Left lung (tissue), 4 donors: ENCODE measurements at regions not wholly inside any gene's neighbourhood (a gene's known extent, or its start where the extent isn't known, plus 50 kb on each side); places are given as distances from the start of the nearest gene placed in this dataset.

Source experiments
- ATAC-seq: fragments of 200-7000 bp; cut with Tn5 transposase; one replicate; pipeline ENCODE4 v1.9.1; 2020; ENCODE audit warnings: moderate library complexity
- DNase-seq, 4 donors: peaks; one replicate each; pipeline ENCODE4 v3.0.0-alpha.2; 2013 to 2020
- H3K27ac ChIP-seq, 2 donors: fragments of 200-600 bp; sonication (generic) in 1 of 2; one replicate each; pipeline versions ENCODE4 v1.5.0 to v1.8.0; 2020 to 2021
- H3K27me3 ChIP-seq, 2 donors: fragments of 200-600 bp; sonication (generic) in 1 of 2; one replicate each; pipeline versions ENCODE4 v1.5.0 to v1.8.0; 2020 to 2021
- H3K36me3 ChIP-seq, 2 donors: fragments of 200-600 bp; sonication (generic) in 1 of 2; one replicate each; pipeline versions ENCODE4 v1.5.0 to v1.8.0; 2020 to 2021
- H3K4me1 ChIP-seq, 2 donors: fragments of 200-600 bp; one replicate each; pipeline ENCODE4 v1.8.0; 2021
- H3K4me3 ChIP-seq, 2 donors: fragments of 200-600 bp; sonication (generic) in 1 of 2; one replicate each; pipeline versions ENCODE4 v1.5.0 to v1.8.0; 2020 to 2021; ENCODE audit warnings: mild to moderate bottlenecking in 1 of 2
- H3K9me3 ChIP-seq, 2 donors: fragments of 200-600 bp; sonication (generic) in 1 of 2; one replicate each; pipeline versions ENCODE4 v1.5.0 to v1.8.0; 2020 to 2021
- intact Hi-C, 2 donors: fragments of 100-400 bp; cut with DNase I; formaldehyde crosslinking; loops; one replicate each; pipeline versions ENCODE4 v1.11.2 to v1.14.2; 2022
- TF ChIP-seq, protein P1 (sequence below), 2 donors: fragments of 200-600 bp; sonication (generic) in 1 of 2; IDR thresholded peaks; one replicate each; pipeline versions ENCODE4 v1.5.0 to v1.8.0; 2021; ENCODE audit warnings: antibody characterized with exemption in 2 of 2
- donor health status: DM: no; HTN: yes; CAD: no.
- donor health status: DM: no; HTN: no; CAD: no.

DNA sequence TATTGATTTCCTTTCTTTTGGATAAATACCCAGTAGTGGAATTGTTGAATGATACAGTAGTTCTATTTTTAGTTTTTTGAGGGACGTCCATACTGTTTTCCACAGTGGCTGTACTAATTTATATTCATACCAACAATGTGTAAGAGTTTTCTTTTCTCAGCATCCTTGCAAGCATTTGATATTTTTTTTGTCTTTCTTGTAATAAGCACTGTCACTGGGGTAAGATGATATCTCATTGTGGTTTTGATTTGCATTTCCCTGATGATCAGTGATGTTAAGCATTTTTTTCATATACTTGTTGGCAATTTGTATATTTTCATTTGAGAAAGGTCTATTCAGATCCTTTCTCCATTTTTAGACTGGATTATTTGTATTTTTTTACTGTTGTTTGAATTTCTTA is 308.7 kb downstream of the PTEN start:
- TF ChIP-seq, protein P1, sequence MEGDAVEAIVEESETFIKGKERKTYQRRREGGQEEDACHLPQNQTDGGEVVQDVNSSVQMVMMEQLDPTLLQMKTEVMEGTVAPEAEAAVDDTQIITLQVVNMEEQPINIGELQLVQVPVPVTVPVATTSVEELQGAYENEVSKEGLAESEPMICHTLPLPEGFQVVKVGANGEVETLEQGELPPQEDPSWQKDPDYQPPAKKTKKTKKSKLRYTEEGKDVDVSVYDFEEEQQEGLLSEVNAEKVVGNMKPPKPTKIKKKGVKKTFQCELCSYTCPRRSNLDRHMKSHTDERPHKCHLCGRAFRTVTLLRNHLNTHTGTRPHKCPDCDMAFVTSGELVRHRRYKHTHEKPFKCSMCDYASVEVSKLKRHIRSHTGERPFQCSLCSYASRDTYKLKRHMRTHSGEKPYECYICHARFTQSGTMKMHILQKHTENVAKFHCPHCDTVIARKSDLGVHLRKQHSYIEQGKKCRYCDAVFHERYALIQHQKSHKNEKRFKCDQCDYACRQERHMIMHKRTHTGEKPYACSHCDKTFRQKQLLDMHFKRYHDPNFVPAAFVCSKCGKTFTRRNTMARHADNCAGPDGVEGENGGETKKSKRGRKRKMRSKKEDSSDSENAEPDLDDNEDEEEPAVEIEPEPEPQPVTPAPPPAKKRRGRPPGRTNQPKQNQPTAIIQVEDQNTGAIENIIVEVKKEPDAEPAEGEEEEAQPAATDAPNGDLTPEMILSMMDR (IDR thresholded peaks at IDR 0.05): no peak

DNA sequence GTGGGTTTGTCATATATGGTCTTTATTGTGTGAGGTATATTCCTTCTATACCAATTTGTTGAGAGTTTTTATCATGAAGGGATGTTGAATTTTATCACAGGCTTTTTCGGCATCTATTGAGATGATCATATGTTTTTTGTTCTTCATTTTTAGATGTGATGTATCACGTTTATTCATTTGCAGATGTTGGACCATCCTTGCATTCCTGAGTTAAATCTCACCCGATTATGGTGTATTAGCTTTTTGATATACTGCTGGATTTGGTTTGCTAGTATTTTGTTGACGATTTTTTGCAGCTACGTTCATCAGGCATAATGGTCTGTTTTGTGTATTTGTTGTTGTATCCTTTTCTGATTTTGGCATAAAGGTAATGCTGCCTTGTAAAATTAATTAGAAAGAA is 311.0 kb downstream of the PTEN start:
- peaks cover 0 to 3% of the 10 kb centered on the region in 2 donors for H3K9me3 ChIP-seq
- DNase-seq (no peak), ATAC-seq (no peak)
- no peaks in the 10 kb centered on the region for H3K36me3 ChIP-seq
- H3K27ac ChIP-seq: no peak overlapping the region
- TF ChIP-seq, protein P1 (IDR thresholded peaks at IDR 0.05): no peak
- H3K4me3 ChIP-seq: no peak overlapping the region
- H3K27me3 ChIP-seq: no peaks in the 10 kb centered on the region
- H3K4me1 ChIP-seq: no peaks in the 10 kb centered on the region
- intact Hi-C loops: no loop called here

More for the DNA sequence above, 308.7 kb downstream of the PTEN start:
- no peak for DNase-seq
- no peaks in the 10 kb centered on the region for H3K36me3 ChIP-seq
- H3K4me1 ChIP-seq: no peaks in the 10 kb centered on the region
- no peaks in the 10 kb centered on the region for H3K9me3 ChIP-seq
- H3K27ac ChIP-seq: no peak overlapping the region
- intact Hi-C loops: no loop called here
- H3K4me3 ChIP-seq: no peak overlapping the region
- H3K27me3 ChIP-seq: no peaks in the 10 kb centered on the region
- ATAC-seq: no peak

- H3K27ac ChIP-seq: no peak overlapping the region
- ATAC-seq: no peak
- DNase-seq: no peak
- H3K9me3 ChIP-seq: peaks cover 0 to 3% of the 10 kb centered on the region in 2 donors
- intact Hi-C loops: no loop called here
- H3K4me1 ChIP-seq: peaks cover 0 to 7% of the 10 kb centered on the region in 2 donors
- no peaks in the 10 kb centered on the region for H3K27me3 ChIP-seq
- TF ChIP-seq, protein P1 (IDR thresholded peaks at IDR 0.05): no peak
- no peaks in the 10 kb centered on the region for H3K36me3 ChIP-seq
- H3K4me3 ChIP-seq: no peak overlapping the region
Measured at GRCh38 chr10:88178758-88179157, 315.3 kb downstream of the PTEN start.

DNA sequence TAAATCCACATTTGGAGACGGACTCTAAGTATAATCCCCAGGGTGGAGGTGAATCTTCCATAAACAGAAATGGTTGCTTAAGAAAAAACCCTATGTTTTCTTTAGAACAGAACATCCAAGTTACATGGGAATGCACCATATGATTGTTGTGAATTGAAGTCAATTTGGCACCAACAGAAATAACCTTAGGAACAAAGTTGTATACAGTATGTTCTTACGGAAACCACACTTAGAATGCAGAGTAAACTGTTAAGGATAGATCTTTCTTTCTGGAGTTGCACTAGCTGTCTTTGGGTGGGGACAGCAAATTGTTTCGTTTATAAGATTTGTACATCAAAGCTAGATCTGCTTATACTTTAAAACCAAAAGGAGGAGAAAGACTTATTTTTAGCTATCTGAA is 316.4 kb downstream of the PTEN start:
- H3K27ac ChIP-seq: no peak overlapping the region
- intact Hi-C loops: no loop called here
- peaks cover 0 to 7% of the 10 kb centered on the region in 2 donors for H3K4me1 ChIP-seq
- DNase-seq (no peak), ATAC-seq (no peak)
- H3K36me3 ChIP-seq: no peaks in the 10 kb centered on the region
- no peak overlapping the region for H3K4me3 ChIP-seq
- no peaks in the 10 kb centered on the region for H3K27me3 ChIP-seq
- TF ChIP-seq, protein P1 (IDR thresholded peaks at IDR 0.05): no peak
- H3K9me3 ChIP-seq: peaks cover 0 to 3% of the 10 kb centered on the region in 2 donors

- no peaks in the 10 kb centered on the region for H3K36me3 ChIP-seq
- H3K27ac ChIP-seq: no peak overlapping the region
- DNase-seq: no peak
- peak; percentile 83 for ATAC-seq
- H3K4me3 ChIP-seq: no peak overlapping the region
- intact Hi-C loops: no loop called here
- no peaks in the 10 kb centered on the region for H3K27me3 ChIP-seq
- peaks cover 0 to 3% of the 10 kb centered on the region in 2 donors for H3K9me3 ChIP-seq
- TF ChIP-seq, protein P1 (IDR thresholded peaks at IDR 0.05): no peak
- H3K4me1 ChIP-seq: peaks cover 0 to 12% of the 10 kb centered on the region in 2 donors
Measured at GRCh38 chr10:88181902-88182600, 318.6 kb downstream of the PTEN start.
